GM23338 (cell line): ENCODE measurements at regions not wholly inside any gene's neighbourhood (a gene's known extent, or its start where the extent isn't known, plus 50 kb on each side); places are given as distances from the start of the nearest gene placed in this dataset.

ENCODE experiments used
- ATAC-seq: fragments of 200-7000 bp; cut with Tn5 transposase; 3 replicates; pipeline ENCODE4 v1.9.1; 2020
- DNase-seq: peaks from one replicate; pipeline ENCODE4 v3.0.0-alpha.2; 2015; ENCODE audit warnings: low spot score
- H2AFZ ChIP-seq: fragments of 200-600 bp; sonication (generic); 2 replicates; pipeline ENCODE4 v1.8.0; 2016; ENCODE audit warnings: antibody characterized with exemption, mild to moderate bottlenecking, moderate library complexity
- H3F3A ChIP-seq: fragments of 200-600 bp; sonication (generic); replicated peaks from 2 replicates; pipeline ENCODE4 v1.8.0; 2017; ENCODE audit warnings: antibody characterized with exemption, mixed run types, low read depth
- H3K27ac ChIP-seq: fragments of 200-600 bp; sonication (generic); 2 replicates; pipeline ENCODE4 v1.6.1; 2016; ENCODE audit warnings: low read depth
- H3K27me3 ChIP-seq: fragments of 200-600 bp; sonication (generic); 2 replicates; pipeline ENCODE4 v1.8.0; 2016; ENCODE audit warnings: mild to moderate bottlenecking, mixed run types, moderate library complexity; ENCODE audit not compliant: insufficient read depth
- H3K36me3 ChIP-seq: fragments of 200-600 bp; sonication (generic); 2 replicates; pipeline ENCODE4 v1.8.0; 2016; ENCODE audit warnings: mild to moderate bottlenecking; ENCODE audit not compliant: insufficient read depth
- H3K4me1 ChIP-seq: fragments of 200-600 bp; sonication (generic); 2 replicates; pipeline ENCODE4 v1.8.0; 2016; ENCODE audit warnings: mild to moderate bottlenecking, moderate library complexity; ENCODE audit not compliant: insufficient read depth
- H3K4me2 ChIP-seq: fragments of 200-600 bp; sonication (generic); 2 replicates; pipeline ENCODE4 v1.7.1; 2017; ENCODE audit warnings: mixed run types
- H3K4me3 ChIP-seq: fragments of 200-600 bp; sonication (generic); 2 replicates; pipeline ENCODE4 v1.6.1; 2016; ENCODE audit warnings: mixed run types
- H3K79me2 ChIP-seq: fragments of 200-600 bp; sonication (generic); replicated peaks from 2 replicates; pipeline ENCODE4 v1.8.0; 2017; ENCODE audit warnings: mild to moderate bottlenecking; ENCODE audit not compliant: insufficient read depth
- H3K9me2 ChIP-seq: fragments of 200-600 bp; sonication (generic); 2 replicates; pipeline ENCODE4 v1.8.0; 2017; ENCODE audit not compliant: insufficient read depth
- H4K20me1 ChIP-seq: fragments of 200-600 bp; sonication (generic); replicated peaks from 2 replicates; pipeline ENCODE4 v1.8.0; 2017; ENCODE audit warnings: mild to moderate bottlenecking; ENCODE audit not compliant: insufficient read depth
- H3K27ac Mint-ChIP-seq: 2 replicates; pipeline ENCODE4 v1.8.0; 2020; ENCODE audit warnings: inconsistent platforms, mild to moderate bottlenecking, moderate library complexity, mixed read lengths
- H3K27me3 Mint-ChIP-seq: 3 replicates; pipeline ENCODE4 v1.8.0; 2022; ENCODE audit warnings: low read depth, mild to moderate bottlenecking, moderate library complexity, mixed read lengths, inconsistent platforms; ENCODE audit not compliant: insufficient read depth, poor library complexity
- H3K36me3 Mint-ChIP-seq: 3 replicates; pipeline ENCODE4 v1.8.0; 2021; ENCODE audit warnings: low read depth, mild to moderate bottlenecking, inconsistent platforms, moderate library complexity, mixed read lengths
- H3K4me1 Mint-ChIP-seq: 3 replicates; pipeline ENCODE4 v1.8.0; 2020; ENCODE audit warnings: mild to moderate bottlenecking, inconsistent platforms, mixed read lengths
- H3K4me3 Mint-ChIP-seq: 3 replicates; pipeline ENCODE4 v1.8.0; 2021; ENCODE audit warnings: moderate library complexity, mild to moderate bottlenecking, inconsistent platforms, mixed read lengths
- H3K9me3 Mint-ChIP-seq: 3 replicates; pipeline ENCODE4 v1.8.0; 2020; ENCODE audit warnings: moderate library complexity, mild to moderate bottlenecking, inconsistent platforms, mixed read lengths
- CREB1 ChIP-seq: fragments of 250-450 bp; sonication (Bioruptor Pico); IDR thresholded peaks from 2 replicates; pipeline ENCODE4 v1.5.0; 2020; ENCODE audit warnings: low read depth, mild to moderate bottlenecking, moderate library complexity
- CTCF ChIP-seq, 2 experiments: fragments of 200-600 bp in 1 of 2; sonication (generic) in 1 of 2; conservative IDR thresholded peaks; 2 replicates each; pipeline versions ENCODE4 v1.5.1 to v1.6.1; 2016 to 2017; ENCODE audit warnings: antibody characterized with exemption in 2 of 2, low read depth in 2 of 2, mild to moderate bottlenecking in 2 of 2, moderate library complexity in 1 of 2
- ETS1 ChIP-seq: IDR thresholded peaks from 2 replicates; pipeline ENCODE4 v1.6.1; 2016; ENCODE audit warnings: antibody characterized with exemption
- EZH2 ChIP-seq: fragments of 200-600 bp; sonication (generic); IDR thresholded peaks from one replicate; pipeline ENCODE4 v1.8.0; 2017; ENCODE audit warnings: antibody characterized with exemption, mild to moderate bottlenecking, low read depth; ENCODE audit not compliant: unreplicated experiment
- EZH2phosphoT487 ChIP-seq: fragments of 200-600 bp; sonication (generic); IDR thresholded peaks from one replicate; pipeline ENCODE4 v1.8.1; 2018; ENCODE audit warnings: antibody characterized with exemption; ENCODE audit not compliant: unreplicated experiment
- JUNB ChIP-seq: IDR thresholded peaks from one replicate; pipeline ENCODE4 v1.6.1; 2016; ENCODE audit warnings: antibody characterized with exemption; ENCODE audit not compliant: unreplicated experiment
- NANOG ChIP-seq: IDR thresholded peaks from 2 replicates; pipeline ENCODE4 v1.6.1; 2016; ENCODE audit warnings: antibody characterized with exemption, borderline replicate concordance
- POLR2AphosphoS5 ChIP-seq: IDR thresholded peaks from 2 replicates; pipeline ENCODE4 v1.6.1; 2016; ENCODE audit warnings: antibody characterized with exemption, low read depth
- REST ChIP-seq: IDR thresholded peaks from one replicate; pipeline ENCODE4 v1.6.1; 2018; ENCODE audit warnings: antibody characterized with exemption; ENCODE audit not compliant: unreplicated experiment
- STAT1 ChIP-seq: IDR thresholded peaks from one replicate; pipeline ENCODE4 v1.6.1; 2016; ENCODE audit warnings: antibody characterized with exemption; ENCODE audit not compliant: unreplicated experiment
- ZNF114 ChIP-seq: fragments of 250-450 bp; sonication (Bioruptor Pico); IDR thresholded peaks from 2 replicates; pipeline ENCODE4 v1.5.0; 2020; ENCODE audit warnings: mild to moderate bottlenecking, moderate library complexity
- ZNF331 ChIP-seq: fragments of 250-450 bp; sonication (Bioruptor Pico); IDR thresholded peaks from 2 replicates; pipeline ENCODE4 v1.5.0; 2020; ENCODE audit warnings: low read depth, mild to moderate bottlenecking, moderate library complexity
- ZNF462 ChIP-seq: fragments of 250-450 bp; sonication (Bioruptor Pico); IDR thresholded peaks from 2 replicates; pipeline ENCODE4 v1.5.0; 2020; ENCODE audit warnings: mild to moderate bottlenecking, moderate library complexity

- Histone ChIP-seq H3K4me2 (no peak overlapping the region), H3K27ac (no peak overlapping the region), H3K79me2 (no peaks in the 10 kb centered on the region), H3K4me1 (no peaks in the 10 kb centered on the region), H3K4me3 (no peak overlapping the region), H3F3A (no peaks in the 10 kb centered on the region), H3K27me3 (no peaks in the 10 kb centered on the region), H2AFZ (0 out of 2 replicates have a peak overlapping the region, but pooled peaks have one; percentile 14), H3K9me2 (no peaks in the 10 kb centered on the region), H3K36me3 (no peaks in the 10 kb centered on the region), H4K20me1 (no peaks in the 10 kb centered on the region)
- DNase-seq (no peak), ATAC-seq (no peak)
- no peaks in the 10 kb centered on the region for H3K36me3 Mint-ChIP-seq
- no peaks in the 10 kb centered on the region; the same call in 2 of the 3 replicates for H3K9me3 Mint-ChIP-seq
- no peaks in the 10 kb centered on the region for H3K27me3 Mint-ChIP-seq
- TF ChIP-seq JUNB (no peak), POLR2AphosphoS5 (no peak), REST (no peak), ZNF114 (no peak), ZNF331 (CRISPR knock-in tag) (no peak), NANOG (no peak), STAT1 (no peak), CREB1 (CRISPR knock-in tag) (no peak), CTCF (conservative IDR thresholded peaks at IDR 0.05; ENCODE audit: low read depth in 2 of 2) (no peak), EZH2 (no peak), ETS1 (no peak), ZNF462 (CRISPR knock-in tag) (no peak), EZH2phosphoT487 (no peak)
- peaks cover 5% of the 10 kb centered on the region; the same call in 2 of the 3 replicates for H3K4me1 Mint-ChIP-seq
- H3K27ac Mint-ChIP-seq: no peak overlapping the region
- H3K4me3 Mint-ChIP-seq: no peak overlapping the region
Observed at GRCh38 chrX:71000139-71000538, 68.0 kb downstream of the SNX12 start.
